ENCODE measurements at regions not wholly inside any gene's neighbourhood (a gene's known extent, or its start where the extent isn't known, plus 50 kb on each side); places are given as distances from the start of the nearest gene placed in this dataset.
"Not testable (repeated sequence)": the region's sequence is repeated elsewhere in the genome, so short reads cannot be mapped to it uniquely, and the experiment has no call there.

DNA sequence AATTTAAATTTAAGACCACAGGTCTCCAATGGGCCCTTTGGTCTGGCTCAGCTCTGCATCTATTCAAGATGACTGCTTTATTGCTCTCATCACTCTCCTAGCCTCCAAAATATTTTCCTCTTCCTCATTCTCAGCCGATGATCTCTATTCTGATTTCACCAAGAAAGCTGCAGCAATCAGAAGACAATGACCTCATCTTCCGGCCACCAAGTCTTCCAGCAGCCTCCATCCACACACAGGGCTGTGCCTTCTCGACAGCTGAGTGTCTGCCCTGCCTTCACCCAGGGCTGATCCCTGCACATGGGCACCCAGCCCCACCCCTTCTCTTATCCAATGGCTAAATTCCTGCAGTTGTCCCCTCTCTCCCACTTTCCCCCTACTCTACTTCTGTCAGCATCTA lies 167.1 kb upstream of the NBPF12 start:
- H3K27me3 Mint-ChIP-seq (ENCODE audit: low read depth); DNase-seq; H3K4me1 Mint-ChIP-seq (ENCODE audit: low read depth); H3K36me3 Mint-ChIP-seq (ENCODE audit: insufficient read depth); H3K9me3 Mint-ChIP-seq; H3K4me3 Mint-ChIP-seq; ATAC-seq: not testable (repeated sequence)

GRCh38 chr1:146763234-146763633 lies 174.9 kb upstream of the NBPF12 start:
- H3K36me3 Mint-ChIP-seq (ENCODE audit: insufficient read depth); H3K9me3 Mint-ChIP-seq; H3K4me3 Mint-ChIP-seq; H3K27me3 Mint-ChIP-seq (ENCODE audit: low read depth); DNase-seq; H3K4me1 Mint-ChIP-seq (ENCODE audit: low read depth); ATAC-seq: not testable (repeated sequence)

DNA sequence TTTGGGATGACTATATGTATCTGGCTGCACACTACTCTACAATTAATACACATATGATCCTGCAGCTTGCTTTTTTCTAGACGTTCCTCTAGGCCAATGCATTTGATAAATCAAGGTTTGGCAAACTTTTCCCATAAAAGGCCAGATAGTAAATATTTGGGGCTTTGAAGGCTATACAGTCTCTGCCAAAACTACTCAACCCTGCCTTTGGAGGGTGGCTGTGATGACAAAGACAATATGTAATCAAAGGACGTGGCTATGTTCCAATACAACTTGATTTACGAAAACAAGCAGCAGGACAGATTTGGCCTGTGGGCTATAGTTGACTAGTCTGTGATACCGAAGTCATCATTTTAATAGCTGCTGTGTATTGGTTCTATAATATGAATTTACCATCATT lies 181.3 kb upstream of the NBPF12 start:
- not testable (repeated sequence) for H3K27me3 Mint-ChIP-seq (ENCODE audit: low read depth); ATAC-seq; DNase-seq; H3K36me3 Mint-ChIP-seq (ENCODE audit: insufficient read depth); H3K4me1 Mint-ChIP-seq (ENCODE audit: low read depth); H3K4me3 Mint-ChIP-seq; H3K9me3 Mint-ChIP-seq

- H3K36me3 Mint-ChIP-seq (ENCODE audit: insufficient read depth); H3K4me3 Mint-ChIP-seq; H3K9me3 Mint-ChIP-seq; DNase-seq; H3K4me1 Mint-ChIP-seq (ENCODE audit: low read depth); ATAC-seq; H3K27me3 Mint-ChIP-seq (ENCODE audit: low read depth): not testable (repeated sequence)
Observed at GRCh38 chr1:146748686-146749085, 189.4 kb upstream of the NBPF12 start.

GRCh38 chr1:146731981-146732680 lies 206.0 kb upstream of the NBPF12 start:
- ATAC-seq; DNase-seq; H3K4me1 Mint-ChIP-seq (ENCODE audit: low read depth); H3K36me3 Mint-ChIP-seq (ENCODE audit: insufficient read depth); H3K4me3 Mint-ChIP-seq; H3K9me3 Mint-ChIP-seq; H3K27me3 Mint-ChIP-seq (ENCODE audit: low read depth): not testable (repeated sequence)

DNA sequence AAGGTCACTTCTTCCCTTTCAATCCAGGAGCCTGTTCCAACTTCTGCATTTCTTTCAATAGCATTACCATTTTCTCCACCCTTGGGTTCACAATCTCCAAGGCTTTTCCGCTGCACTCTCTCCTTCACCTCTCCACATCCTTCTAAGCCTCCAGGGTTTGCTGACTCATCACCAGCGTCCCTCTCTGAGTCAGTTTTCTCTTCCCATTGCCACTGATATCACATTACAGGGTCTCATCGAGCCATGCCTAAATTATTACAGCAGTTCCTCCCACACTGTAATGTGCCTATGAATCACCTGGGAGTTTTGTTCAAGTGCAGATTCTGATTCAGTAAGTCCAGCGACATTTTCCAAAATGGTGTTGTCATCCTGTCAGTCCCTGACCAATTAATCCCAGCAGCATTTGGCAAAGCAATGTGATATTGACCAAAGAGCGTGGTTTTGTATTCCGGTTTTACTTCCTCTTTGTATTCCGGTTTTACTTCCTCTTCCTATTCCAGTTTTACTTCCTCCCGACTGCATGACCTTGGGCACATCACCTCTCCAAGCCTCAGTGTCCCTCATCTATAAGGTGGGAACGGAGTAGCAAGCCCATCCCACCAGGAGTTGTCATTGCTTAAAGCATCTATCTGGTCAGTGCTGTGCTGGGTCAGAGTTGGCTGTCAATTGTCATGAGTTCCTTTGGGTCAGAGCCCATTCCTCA lies 208.3 kb upstream of the NBPF12 start:
- not testable (repeated sequence) for DNase-seq; H3K9me3 Mint-ChIP-seq; H3K36me3 Mint-ChIP-seq (ENCODE audit: insufficient read depth); H3K4me3 Mint-ChIP-seq; ATAC-seq; H3K27me3 Mint-ChIP-seq (ENCODE audit: low read depth); H3K4me1 Mint-ChIP-seq (ENCODE audit: low read depth)

DNA sequence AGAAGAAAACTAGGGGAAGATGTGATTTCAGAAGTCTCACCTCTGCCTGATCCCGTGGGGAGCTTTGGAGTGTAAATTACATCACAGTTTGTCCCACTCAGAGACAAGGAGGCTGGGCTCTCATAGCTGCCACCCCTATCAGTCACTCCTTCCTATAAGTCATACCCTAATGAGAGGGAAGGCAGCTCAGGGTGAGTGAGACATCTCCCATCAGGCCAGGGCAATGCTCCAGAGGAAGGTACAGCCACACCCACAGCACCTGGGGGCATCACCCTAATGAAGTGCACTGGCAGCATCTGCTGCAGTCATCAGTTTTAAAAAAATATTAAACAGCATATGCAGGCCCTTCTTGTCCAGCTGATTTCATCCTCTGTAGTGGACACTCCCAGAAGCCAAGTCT lies 223.1 kb upstream of the NBPF12 start:
- not testable (repeated sequence) for H3K4me3 Mint-ChIP-seq; DNase-seq; H3K27me3 Mint-ChIP-seq (ENCODE audit: low read depth); H3K9me3 Mint-ChIP-seq; H3K36me3 Mint-ChIP-seq (ENCODE audit: insufficient read depth); H3K4me1 Mint-ChIP-seq (ENCODE audit: low read depth); ATAC-seq

DNA sequence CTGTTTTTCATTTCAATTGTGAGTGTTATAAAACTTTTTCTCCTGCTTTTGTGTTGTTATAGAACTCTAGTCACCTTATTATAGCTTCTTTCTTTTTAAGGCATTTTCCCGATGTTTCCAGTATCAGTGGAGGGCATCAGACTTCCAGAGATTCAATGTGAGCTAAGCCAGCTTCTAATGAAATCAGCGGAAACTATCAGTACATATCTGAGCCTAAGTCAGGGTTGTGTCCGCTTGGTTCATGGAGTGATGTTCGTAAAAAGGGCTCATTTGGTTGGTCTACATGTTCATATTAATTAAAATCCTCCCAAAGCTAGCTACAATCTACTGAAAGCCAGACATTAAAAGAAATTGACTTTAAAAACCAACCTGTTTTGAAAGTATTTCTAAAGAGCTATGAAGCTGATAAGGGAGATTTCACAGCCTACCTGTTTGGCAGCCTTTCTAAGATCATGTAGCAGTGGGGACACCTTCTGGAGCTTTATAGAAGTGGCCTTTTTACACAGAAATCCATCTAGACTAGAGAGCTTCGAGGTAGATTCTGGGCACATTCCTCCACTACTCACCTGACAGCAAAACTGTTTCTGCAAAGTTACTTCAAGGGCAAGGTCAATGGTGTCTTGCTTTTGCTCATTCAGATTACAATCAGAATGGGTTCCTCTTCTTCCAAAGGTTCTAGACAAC lies 227.1 kb upstream of the NBPF12 start:
- not testable (repeated sequence) for H3K4me1 Mint-ChIP-seq (ENCODE audit: low read depth); H3K36me3 Mint-ChIP-seq (ENCODE audit: insufficient read depth); ATAC-seq; H3K4me3 Mint-ChIP-seq; H3K27me3 Mint-ChIP-seq (ENCODE audit: low read depth); H3K9me3 Mint-ChIP-seq; DNase-seq

GRCh38 chr1:146709302-146709701 lies 228.8 kb upstream of the NBPF12 start:
- not testable (repeated sequence) for H3K27me3 Mint-ChIP-seq (ENCODE audit: low read depth); H3K4me1 Mint-ChIP-seq (ENCODE audit: low read depth); H3K36me3 Mint-ChIP-seq (ENCODE audit: insufficient read depth); ATAC-seq; H3K9me3 Mint-ChIP-seq; H3K4me3 Mint-ChIP-seq; DNase-seq

- H3K4me3 Mint-ChIP-seq; H3K36me3 Mint-ChIP-seq (ENCODE audit: insufficient read depth); H3K9me3 Mint-ChIP-seq; H3K27me3 Mint-ChIP-seq (ENCODE audit: low read depth); H3K4me1 Mint-ChIP-seq (ENCODE audit: low read depth); ATAC-seq; DNase-seq: not testable (repeated sequence)
Observed at GRCh38 chr1:146704162-146704724, 233.9 kb upstream of the NBPF12 start.

- not testable (repeated sequence) for ATAC-seq; H3K4me1 Mint-ChIP-seq (ENCODE audit: low read depth); H3K9me3 Mint-ChIP-seq; H3K36me3 Mint-ChIP-seq (ENCODE audit: insufficient read depth); DNase-seq; H3K4me3 Mint-ChIP-seq; H3K27me3 Mint-ChIP-seq (ENCODE audit: low read depth)
Observed at GRCh38 chr1:146701320-146701719, 236.8 kb upstream of the NBPF12 start.

DNA sequence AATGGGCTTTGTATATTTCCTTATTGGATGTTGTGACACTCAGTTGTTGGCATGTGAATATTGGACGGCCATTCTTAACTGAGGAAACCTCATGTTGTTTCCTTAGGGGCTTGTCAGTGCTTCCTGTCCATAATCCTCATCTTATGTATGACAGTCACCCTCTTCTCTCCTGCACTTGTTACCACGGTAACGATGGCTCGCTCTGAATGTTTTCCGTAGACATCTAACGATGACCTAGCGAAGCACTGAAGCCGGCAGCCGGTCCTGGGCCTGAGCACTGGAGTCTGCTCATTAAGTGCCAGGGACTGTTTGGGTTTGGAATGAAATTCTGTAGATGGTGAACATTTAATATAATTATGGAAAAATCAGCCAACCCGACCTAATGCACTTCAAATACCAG lies 242.7 kb upstream of the NBPF12 start:
- H3K4me3 Mint-ChIP-seq; H3K27me3 Mint-ChIP-seq (ENCODE audit: low read depth); ATAC-seq; DNase-seq; H3K4me1 Mint-ChIP-seq (ENCODE audit: low read depth); H3K36me3 Mint-ChIP-seq (ENCODE audit: insufficient read depth); H3K9me3 Mint-ChIP-seq: not testable (repeated sequence)

- H3K4me3 Mint-ChIP-seq; H3K27me3 Mint-ChIP-seq (ENCODE audit: low read depth); ATAC-seq; H3K36me3 Mint-ChIP-seq (ENCODE audit: insufficient read depth); H3K4me1 Mint-ChIP-seq (ENCODE audit: low read depth); H3K9me3 Mint-ChIP-seq; DNase-seq: not testable (repeated sequence)
Observed at GRCh38 chr1:146691798-146692197, 246.3 kb upstream of the NBPF12 start.

- not testable (repeated sequence) for H3K36me3 Mint-ChIP-seq (ENCODE audit: insufficient read depth); H3K4me3 Mint-ChIP-seq; DNase-seq; H3K4me1 Mint-ChIP-seq (ENCODE audit: low read depth); ATAC-seq; H3K9me3 Mint-ChIP-seq; H3K27me3 Mint-ChIP-seq (ENCODE audit: low read depth)
Observed at GRCh38 chr1:146688893-146689292, 249.2 kb upstream of the NBPF12 start.

All from activated T-cell treated with anti-CD3 and anti-CD28 coated beads, Interleukin-2, amount 50 U/mL, for 4 hours (primary cell).